H1 (cell line): ENCODE measurements at regions not wholly inside any gene's neighbourhood (a gene's known extent, or its start where the extent isn't known, plus 50 kb on each side); places are given as distances from the start of the nearest gene placed in this dataset.

Experiments used
- CTCF ChIA-PET: fragments of 300-600 bp; sonication (Branson Sonifier 250); formaldehyde crosslinking; loops from one replicate; lab custom pipeline; 2021; ENCODE audit not compliant: partially characterized antibody; lab: Charles Lee
- POLR2A ChIA-PET: fragments of 300-600 bp; sonication (Branson Sonifier 250); formaldehyde crosslinking; loops from one replicate; lab custom pipeline; 2021; ENCODE audit warnings: inconsistent platforms; ENCODE audit not compliant: partially characterized antibody; lab: Charles Lee
- DNase-seq, 2 experiments: peaks; one replicate each; pipeline versions ENCODE4 v3.0.0 to v3.0.0-alpha.2; 2010 to 2022; ENCODE audit warnings: low spot score in 2 of 2, low read depth in 1 of 2, mixed read lengths in 1 of 2
- FAIRE-seq: peaks from 2 replicates; lab custom pipeline; 2011; peaks lifted over from hg19 to GRCh38; lab: Jason Lieb, UNC
- H2AFZ ChIP-seq: 2 replicates; pipeline ENCODE4 v1.8.1; 2012; ENCODE audit warnings: low read length, inconsistent platforms
- H2AK5ac ChIP-seq: 2 replicates; pipeline ENCODE4 v1.6.1; 2013; ENCODE audit warnings: low read depth, low read length
- H2BK120ac ChIP-seq: replicated peaks from 2 replicates; pipeline ENCODE3; 2013; ENCODE audit warnings: low read depth, low read length, inconsistent platforms
- H2BK12ac ChIP-seq: 2 replicates; pipeline ENCODE4 v1.6.1; 2013; ENCODE audit warnings: low read depth, low read length
- H2BK15ac ChIP-seq: 2 replicates; pipeline ENCODE4 v1.6.1; 2013; ENCODE audit warnings: low read length
- H2BK20ac ChIP-seq: 2 replicates; pipeline ENCODE4 v1.6.1; 2013; ENCODE audit warnings: low read length
- H2BK5ac ChIP-seq: 2 replicates; pipeline ENCODE4 v1.6.1; 2013; ENCODE audit warnings: low read depth, low read length
- H3K14ac ChIP-seq: 2 replicates; pipeline ENCODE4 v1.6.1; 2013; ENCODE audit warnings: inconsistent platforms; ENCODE audit not compliant: insufficient read length
- H3K18ac ChIP-seq: 2 replicates; pipeline ENCODE4 v1.6.1; 2013; ENCODE audit warnings: low read length; ENCODE audit errors: extremely low read depth
- H3K23ac ChIP-seq: 2 replicates; pipeline ENCODE4 v1.6.1; 2013; ENCODE audit warnings: inconsistent platforms; ENCODE audit not compliant: insufficient read length
- H3K23me2 ChIP-seq: 2 replicates; pipeline ENCODE4 v1.6.1; 2013; ENCODE audit warnings: low read depth, low read length
- H3K27ac ChIP-seq: 2 replicates; pipeline ENCODE4 v1.6.1; 2011; ENCODE audit warnings: low read depth, low read length, inconsistent platforms
- H3K27me3 ChIP-seq, 4 experiments: replicated peaks in 1 of 4; 1 replicate in 1 of 4; 2 replicates in 3 of 4; pipeline versions ENCODE4 v1.6.1 to v1.8.1; 2011 to 2013; ENCODE audit warnings: low read length in 3 of 4, mild to moderate bottlenecking in 3 of 4, inconsistent platforms in 2 of 4, mixed read lengths in 2 of 4, moderate library complexity in 1 of 4; ENCODE audit not compliant: control insufficient read depth in 3 of 4, insufficient read depth in 3 of 4; ENCODE audit errors: extremely low read depth in 1 of 4
- H3K36me3 ChIP-seq, 4 experiments: 2 replicates each; pipeline versions ENCODE4 v1.6.1 to v1.8.1; 2011 to 2013; ENCODE audit warnings: mild to moderate bottlenecking in 4 of 4, low read length in 3 of 4, moderate library complexity in 2 of 4, control low read depth in 1 of 4, inconsistent platforms in 1 of 4; ENCODE audit not compliant: insufficient read depth in 4 of 4, control insufficient read depth in 2 of 4
- H3K4ac ChIP-seq: replicated peaks from 2 replicates; pipeline ENCODE3; 2013; ENCODE audit warnings: low read length, low read depth, mixed read lengths, inconsistent platforms; ENCODE audit not compliant: insufficient read length
- H3K4me1 ChIP-seq, 4 experiments: replicated peaks in 1 of 4; 1 replicate in 1 of 4; 2 replicates in 3 of 4; pipeline versions ENCODE4 v1.6.1 to v1.8.1; 2011 to 2013; ENCODE audit warnings: low read length in 3 of 4, inconsistent platforms in 2 of 4, mixed read lengths in 1 of 4; ENCODE audit not compliant: insufficient read depth in 4 of 4, control insufficient read depth in 3 of 4
- H3K4me2 ChIP-seq, 2 experiments: 2 replicates each; pipeline versions ENCODE4 v1.6.1 to v1.8.1; 2011 to 2013; ENCODE audit warnings: low read depth in 2 of 2, low read length in 2 of 2, control low read depth in 1 of 2, inconsistent platforms in 1 of 2, mild to moderate bottlenecking in 1 of 2; ENCODE audit not compliant: insufficient read depth in 1 of 2
- H3K4me3 ChIP-seq, 4 experiments: fragments of 200-600, 300-600 bp in 1 of 4; sonication (generic), shearing (Covaris generic), sonication (Bioruptor Twin) in 1 of 4; 2 replicates each; pipeline versions ENCODE4 v1.5.1 to v1.8.1; 2011 to 2016; ENCODE audit warnings: low read length in 4 of 4, low read depth in 3 of 4, control low read depth in 2 of 4, inconsistent platforms in 2 of 4, mild to moderate bottlenecking in 2 of 4, mixed read lengths in 1 of 4, moderate library complexity in 1 of 4; ENCODE audit not compliant: insufficient read depth in 2 of 4; ENCODE audit errors: extremely low read depth in 1 of 4
- H3K56ac ChIP-seq: replicated peaks from 2 replicates; pipeline ENCODE3; 2013; ENCODE audit warnings: low read depth, mild to moderate bottlenecking, mixed read lengths, low read length, inconsistent platforms; ENCODE audit not compliant: insufficient read length
- H3K79me1 ChIP-seq: 2 replicates; pipeline ENCODE4 v1.6.1; 2013; ENCODE audit warnings: low read depth, low read length, control low read depth
- H3K79me2 ChIP-seq, 2 experiments: 2 replicates each; pipeline versions ENCODE4 v1.6.1 to v1.8.1; 2012 to 2013; ENCODE audit warnings: low read length in 2 of 2, mild to moderate bottlenecking in 2 of 2, inconsistent platforms in 1 of 2; ENCODE audit not compliant: insufficient read depth in 2 of 2, control insufficient read depth in 1 of 2
- H3K9ac ChIP-seq, 4 experiments: replicated peaks in 1 of 4; 1 replicate in 1 of 4; 2 replicates in 3 of 4; pipeline versions ENCODE4 v1.6.1 to v1.8.1; 2011 to 2013; ENCODE audit warnings: low read depth in 3 of 4, low read length in 3 of 4, control low read depth in 2 of 4, mild to moderate bottlenecking in 2 of 4, moderate library complexity in 2 of 4, inconsistent platforms in 1 of 4; ENCODE audit errors: extremely low read depth in 1 of 4
- H3K9me3 ChIP-seq, 2 experiments: 2 replicates each; pipeline versions ENCODE4 v1.6.1 to v1.8.1; 2012 to 2013; ENCODE audit warnings: mild to moderate bottlenecking in 2 of 2, moderate library complexity in 2 of 2, control low read depth in 1 of 2, inconsistent platforms in 1 of 2, low read depth in 1 of 2, low read length in 1 of 2, mixed read lengths in 1 of 2; ENCODE audit not compliant: insufficient read depth in 2 of 2
- H4K20me1 ChIP-seq, 2 experiments: replicated peaks in 1 of 2; 2 replicates each; pipeline versions ENCODE3 to v1.8.1; 2011 to 2013; ENCODE audit warnings: inconsistent platforms in 2 of 2, low read length in 2 of 2, mild to moderate bottlenecking in 1 of 2; ENCODE audit not compliant: insufficient read depth in 2 of 2, control insufficient read depth in 1 of 2
- H4K5ac ChIP-seq: 2 replicates; pipeline ENCODE4 v1.6.1; 2013; ENCODE audit warnings: low read length, low read depth, mixed read lengths, inconsistent platforms; ENCODE audit not compliant: insufficient read length
- H4K8ac ChIP-seq: 2 replicates; pipeline ENCODE4 v1.8.0; 2013; ENCODE audit warnings: mild to moderate bottlenecking, moderate library complexity, low read length, inconsistent platforms; ENCODE audit not compliant: insufficient read depth; ENCODE audit errors: extremely low read depth
- H4K91ac ChIP-seq: replicated peaks from 2 replicates; pipeline ENCODE3; 2013; ENCODE audit warnings: low read length, mixed read lengths, inconsistent platforms; ENCODE audit not compliant: insufficient read length
- ASH2L ChIP-seq: fragments of 200-600, 300-600 bp; sonication (generic); IDR thresholded peaks from one replicate; pipeline ENCODE4 v1.7.1; 2017; ENCODE audit warnings: low read length
- BCL11A ChIP-seq, 2 experiments: IDR thresholded peaks; one replicate each; pipeline ENCODE4 v1.6.1; 2011; ENCODE audit warnings: low read depth in 2 of 2, low read length in 2 of 2, mild to moderate bottlenecking in 2 of 2
- BRCA1 ChIP-seq: IDR thresholded peaks from 2 replicates; pipeline ENCODE4 v1.6.1; 2012; ENCODE audit warnings: low read depth, low read length, improper control_type of control experiment
- EGR1 ChIP-seq: IDR thresholded peaks from 2 replicates; pipeline ENCODE4 v1.6.1; 2011; ENCODE audit warnings: low read depth, low read length, borderline replicate concordance
- JUN ChIP-seq: IDR thresholded peaks from 2 replicates; pipeline ENCODE4 v1.6.1; 2011; ENCODE audit warnings: low read depth, mild to moderate bottlenecking, improper control_type of control experiment, low read length
- POLR2A ChIP-seq, 2 experiments: IDR thresholded peaks; 1 replicate in 1 of 2; 2 replicates in 1 of 2; pipeline ENCODE4 v1.6.1; 2011; ENCODE audit warnings: low read depth in 2 of 2, low read length in 2 of 2, mild to moderate bottlenecking in 2 of 2; ENCODE audit errors: control extremely low read depth in 1 of 2
- SIRT6 ChIP-seq: IDR thresholded peaks from one replicate; pipeline ENCODE4 v1.7.1; 2012; ENCODE audit warnings: low read length, inconsistent platforms
- WGBS, 2 experiments: shearing (Covaris generic) in 1 of 2; methylation state at CpG; one replicate each; pipeline versions ENCODE4 v1.1.6 to v1.1.7; 2013 to 2015; ENCODE audit warnings: low lambda C conversion rate in 2 of 2, mixed read lengths in 2 of 2, inconsistent platforms in 1 of 2, low coverage in 1 of 2, missing lambda C conversion rate in 1 of 2; ENCODE audit not compliant: insufficient replicate concordance in 2 of 2, insufficient coverage in 1 of 2, insufficient read length in 1 of 2; ENCODE audit errors: extremely low coverage in 1 of 2, missing lambda C conversion rate in 1 of 2; 5-methylcytosine and 5-hydroxymethylcytosine counted together
- TF ChIP-seq, protein P1 (sequence below): IDR thresholded peaks from 2 replicates; pipeline ENCODE4 v1.6.1; 2011; ENCODE audit warnings: low read length, improper control_type of control experiment

DNA sequence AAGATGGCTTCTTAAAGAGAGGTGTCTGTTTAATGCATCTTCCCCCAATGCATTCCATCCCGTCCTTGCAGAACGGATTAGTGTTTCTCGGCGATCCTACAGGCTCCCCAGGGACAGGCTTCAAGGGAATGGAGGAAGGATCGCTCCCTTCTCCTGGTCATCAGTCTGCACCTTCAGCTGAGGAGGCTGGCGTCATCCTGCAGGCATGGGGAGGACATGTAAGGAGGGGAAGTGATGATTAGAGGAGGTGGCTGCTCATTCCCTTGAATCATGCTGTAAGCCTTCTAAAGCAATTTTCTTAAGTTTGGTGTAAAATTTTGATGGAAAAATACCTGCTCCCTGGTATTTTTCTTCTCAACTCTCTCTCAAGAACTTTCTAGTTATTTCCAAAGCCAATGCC lies 603.6 kb downstream of the NPHP4 start:
- Histone ChIP-seq H2BK120ac (no peak overlapping the region), H3K4me3 (no peak overlapping the region), H4K8ac (no peak overlapping the region), H4K5ac (no peak overlapping the region), H3K14ac (no peak overlapping the region), H4K20me1 (peaks cover 0 to 6% of the 10 kb centered on the region in 2 experiments), H3K9ac (no peak overlapping the region), H3K36me3 (no peaks in the 10 kb centered on the region), H2BK15ac (no peak overlapping the region), H3K4me2 (no peak overlapping the region), H3K23ac (no peak overlapping the region), H3K4me1 (no peaks in the 10 kb centered on the region), H3K23me2 (peaks cover 10% of the 10 kb centered on the region), H2AK5ac (no peak overlapping the region), H3K79me1 (no peaks in the 10 kb centered on the region), H2BK5ac (no peak overlapping the region), H3K56ac (no peak overlapping the region), H3K9me3 (no peaks in the 10 kb centered on the region), H4K91ac (no peak overlapping the region), H3K4ac (no peak overlapping the region), H2BK20ac (no peak overlapping the region), H3K18ac (no peak overlapping the region), H2BK12ac (no peak overlapping the region), H3K27me3 (no peaks in the 10 kb centered on the region), H2AFZ (no peak overlapping the region), H3K27ac (no peak overlapping the region), H3K79me2 (no peaks in the 10 kb centered on the region)
- FAIRE-seq (no peak), DNase-seq (no peak)
- TF ChIP-seq, protein P1, sequence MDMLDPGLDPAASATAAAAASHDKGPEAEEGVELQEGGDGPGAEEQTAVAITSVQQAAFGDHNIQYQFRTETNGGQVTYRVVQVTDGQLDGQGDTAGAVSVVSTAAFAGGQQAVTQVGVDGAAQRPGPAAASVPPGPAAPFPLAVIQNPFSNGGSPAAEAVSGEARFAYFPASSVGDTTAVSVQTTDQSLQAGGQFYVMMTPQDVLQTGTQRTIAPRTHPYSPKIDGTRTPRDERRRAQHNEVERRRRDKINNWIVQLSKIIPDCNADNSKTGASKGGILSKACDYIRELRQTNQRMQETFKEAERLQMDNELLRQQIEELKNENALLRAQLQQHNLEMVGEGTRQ = no peak
- TF ChIP-seq SIRT6 (no peak), BCL11A (IDR thresholded peaks at IDR 0.05; ENCODE audit: low read depth in 2 of 2, low read length in 2 of 2) (no peak), ASH2L (no peak), POLR2A (IDR thresholded peaks at IDR 0.05; ENCODE audit: control extremely low read depth in 1 of 2, low read depth in 2 of 2, low read length in 2 of 2) (no peak), JUN (no peak), BRCA1 (no peak), EGR1 (no peak)
- ChIA-PET CTCF (interaction anchor here (0.8 kb wide), 1 partner anchor 563 kb away, joined by 3 read pairs; no protein-coding TSS in a partner anchor), POLR2A (no interaction called here)
- WGBS, 2 experiments = 91% methylated on average over 6 of the region's 6 CpGs; no CpG with 5 or more reads in 1 of the 2 experiments
